HG03469 (cell line): ENCODE measurements at regions not wholly inside any gene's neighbourhood (a gene's known extent, or its start where the extent isn't known, plus 50 kb on each side); places are given as distances from the start of the nearest gene placed in this dataset.

ENCODE experiments used
- ATAC-seq: cut with Tn5 transposase; IDR thresholded peaks from one replicate; pipeline ENCODE4 v1.9.1; 2021; ENCODE audit warnings: mild to moderate bottlenecking, moderate library complexity, moderate number of reproducible peaks; ENCODE audit not compliant: unreplicated experiment

- ATAC-seq: no peak
Observed at GRCh38 chr10:131758939-131759301, 141.9 kb upstream of the PPP2R2D start.

- no peak for ATAC-seq
Observed at GRCh38 chr10:131759347-131759746, 141.5 kb upstream of the PPP2R2D start.

DNA sequence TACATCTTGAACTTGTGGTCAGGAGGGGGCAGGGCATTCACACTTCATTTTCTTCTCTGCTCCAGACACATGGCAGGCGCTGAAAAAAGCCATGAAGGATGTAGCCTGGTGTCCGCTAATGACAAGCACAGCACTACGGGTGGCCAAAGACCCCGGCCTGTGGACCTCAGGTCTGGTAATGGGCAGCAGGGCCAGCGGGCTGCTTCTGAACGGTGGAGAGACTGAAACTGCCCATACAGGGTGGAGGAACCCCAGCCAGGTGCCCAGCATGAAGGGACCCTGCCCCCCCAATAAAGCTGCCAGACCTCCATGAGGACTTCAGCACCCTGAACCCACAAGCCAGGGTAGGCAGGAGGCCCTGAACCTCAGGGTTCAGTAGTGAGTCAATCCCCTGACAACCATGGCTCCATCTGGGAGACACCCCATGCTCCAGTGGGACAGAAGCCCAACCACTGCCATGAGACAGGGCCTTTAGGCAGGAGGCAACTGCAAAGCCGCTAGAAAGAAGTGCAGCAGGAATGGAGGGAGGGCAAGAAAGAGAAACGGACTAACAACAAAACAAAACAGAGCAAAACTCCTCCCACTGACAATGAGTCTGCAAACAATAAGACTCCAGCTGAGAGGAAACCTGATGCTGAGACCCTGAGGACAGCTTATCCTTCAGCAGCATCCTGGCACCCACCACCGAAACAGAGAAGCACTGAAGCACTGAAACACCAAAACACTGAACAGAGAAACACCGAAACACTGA lies 140.2 kb upstream of the PPP2R2D start:
- no peak for ATAC-seq

GRCh38 chr10:131762789-131763696 lies 137.8 kb upstream of the PPP2R2D start:
- ATAC-seq: no peak

DNA sequence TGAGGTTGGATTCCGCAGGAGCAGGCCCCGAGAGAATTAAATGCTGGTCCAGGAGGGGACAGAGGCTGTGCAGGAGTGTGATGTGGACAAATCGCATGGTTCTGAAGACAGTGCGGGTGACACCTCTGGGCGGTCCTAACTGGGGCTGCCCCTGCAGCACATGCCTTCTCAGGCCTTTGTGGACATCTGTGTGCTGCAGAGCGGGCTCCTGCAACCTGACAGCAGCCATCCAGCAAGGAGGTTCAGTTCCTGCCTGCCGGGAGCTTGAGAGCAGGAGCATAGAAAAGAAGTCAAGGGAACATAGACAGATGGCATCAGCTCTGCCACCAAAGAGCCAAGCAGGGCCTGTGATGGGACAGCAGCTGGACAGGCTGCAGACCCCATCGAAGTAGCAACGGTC lies 135.9 kb upstream of the PPP2R2D start:
- ATAC-seq: no peak

DNA sequence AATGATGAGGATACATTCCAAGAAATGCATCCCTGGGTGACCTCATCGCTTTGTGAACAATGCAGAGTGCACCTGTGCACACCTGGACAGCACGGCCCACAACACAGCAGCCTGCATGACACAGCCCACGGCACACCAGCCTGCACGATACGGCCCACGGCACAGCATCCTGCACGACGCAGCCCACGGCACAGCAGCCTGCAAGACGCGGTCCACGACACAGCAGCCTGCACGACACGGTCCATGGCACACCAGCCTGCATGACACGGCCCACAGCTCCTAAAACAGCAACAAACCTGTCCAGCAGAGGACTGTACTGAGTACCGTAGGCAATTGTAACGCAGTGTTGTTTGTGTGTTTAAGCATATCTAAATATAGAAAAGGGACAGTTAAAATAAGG lies 134.7 kb upstream of the PPP2R2D start:
- no peak for ATAC-seq

DNA sequence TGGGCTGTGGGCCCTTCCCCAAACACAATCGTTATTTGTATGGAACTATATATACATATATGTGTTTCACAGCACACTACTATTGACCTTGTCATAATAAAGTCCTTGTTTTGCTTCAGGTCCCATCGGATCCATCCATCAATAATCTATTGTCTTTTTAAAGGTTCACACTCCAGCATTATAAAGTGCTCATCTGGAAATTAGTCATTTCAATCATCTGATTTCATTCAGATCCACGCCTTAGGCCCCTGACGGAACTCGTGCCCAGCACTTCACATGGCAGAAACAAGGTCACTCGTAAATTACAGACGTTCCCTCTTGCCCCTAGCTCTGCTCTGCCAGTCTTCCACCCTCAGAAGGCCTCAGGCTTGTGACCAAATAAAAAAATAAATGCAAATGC lies 133.1 kb upstream of the PPP2R2D start:
- ATAC-seq: no peak

- no peak for ATAC-seq
Observed at GRCh38 chr10:131769571-131770410, 131.0 kb upstream of the PPP2R2D start.

DNA sequence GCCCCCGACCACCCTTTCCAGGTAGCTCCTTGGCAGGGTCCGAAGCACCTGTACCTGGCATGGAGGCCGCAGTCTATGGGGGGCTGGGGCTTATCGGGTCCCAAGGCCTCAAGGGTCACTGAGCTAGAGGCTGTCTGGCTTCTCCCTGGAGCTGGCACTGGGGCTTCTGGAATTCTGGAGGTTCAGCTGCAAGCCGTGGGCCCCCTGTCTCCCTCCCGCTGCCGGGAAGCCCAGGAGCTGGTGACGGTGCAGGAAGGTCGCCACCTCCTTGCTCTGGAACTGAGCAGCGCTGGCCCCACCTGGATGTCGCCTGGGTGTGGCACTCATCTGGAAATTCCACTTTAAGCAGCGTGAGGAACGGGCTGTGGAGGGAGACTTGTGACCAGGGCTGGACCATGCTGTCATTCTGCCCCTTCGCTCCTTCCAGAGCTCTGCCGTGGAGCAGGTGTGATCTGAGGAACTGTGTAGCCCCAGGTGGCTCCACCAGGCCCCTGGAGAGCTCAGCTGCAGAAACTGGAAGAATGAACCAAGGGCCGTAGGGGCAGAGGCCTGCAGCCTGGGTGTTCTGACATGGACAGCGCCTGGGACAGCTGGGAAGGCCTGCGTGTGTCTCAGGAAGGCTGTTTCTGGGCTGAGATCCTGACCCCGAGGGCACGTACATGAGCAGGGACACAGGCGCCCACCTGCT lies 129.7 kb upstream of the PPP2R2D start:
- no peak for ATAC-seq

GRCh38 chr10:131771634-131772358 lies 129.0 kb upstream of the PPP2R2D start:
- no peak for ATAC-seq

DNA sequence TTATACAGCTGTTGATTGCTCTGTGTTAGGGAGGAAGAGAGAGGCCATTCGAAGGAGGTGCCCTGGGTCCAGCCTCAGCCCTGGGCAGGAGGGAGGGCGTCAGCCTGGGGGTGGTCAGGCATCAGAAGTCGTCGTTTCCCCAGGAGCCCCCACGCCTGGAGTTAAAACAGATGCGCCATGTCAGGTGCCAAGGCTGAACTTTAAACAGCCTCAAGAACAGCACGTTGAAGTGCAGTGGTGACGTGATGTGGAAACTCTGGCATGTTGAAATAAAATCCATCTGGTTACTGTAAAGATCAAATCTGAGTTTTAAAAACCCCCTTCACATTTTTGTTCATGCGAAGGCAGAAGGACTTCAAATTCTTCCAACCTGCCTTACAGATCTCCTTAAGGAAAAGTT lies 128.4 kb upstream of the PPP2R2D start:
- no peak for ATAC-seq

DNA sequence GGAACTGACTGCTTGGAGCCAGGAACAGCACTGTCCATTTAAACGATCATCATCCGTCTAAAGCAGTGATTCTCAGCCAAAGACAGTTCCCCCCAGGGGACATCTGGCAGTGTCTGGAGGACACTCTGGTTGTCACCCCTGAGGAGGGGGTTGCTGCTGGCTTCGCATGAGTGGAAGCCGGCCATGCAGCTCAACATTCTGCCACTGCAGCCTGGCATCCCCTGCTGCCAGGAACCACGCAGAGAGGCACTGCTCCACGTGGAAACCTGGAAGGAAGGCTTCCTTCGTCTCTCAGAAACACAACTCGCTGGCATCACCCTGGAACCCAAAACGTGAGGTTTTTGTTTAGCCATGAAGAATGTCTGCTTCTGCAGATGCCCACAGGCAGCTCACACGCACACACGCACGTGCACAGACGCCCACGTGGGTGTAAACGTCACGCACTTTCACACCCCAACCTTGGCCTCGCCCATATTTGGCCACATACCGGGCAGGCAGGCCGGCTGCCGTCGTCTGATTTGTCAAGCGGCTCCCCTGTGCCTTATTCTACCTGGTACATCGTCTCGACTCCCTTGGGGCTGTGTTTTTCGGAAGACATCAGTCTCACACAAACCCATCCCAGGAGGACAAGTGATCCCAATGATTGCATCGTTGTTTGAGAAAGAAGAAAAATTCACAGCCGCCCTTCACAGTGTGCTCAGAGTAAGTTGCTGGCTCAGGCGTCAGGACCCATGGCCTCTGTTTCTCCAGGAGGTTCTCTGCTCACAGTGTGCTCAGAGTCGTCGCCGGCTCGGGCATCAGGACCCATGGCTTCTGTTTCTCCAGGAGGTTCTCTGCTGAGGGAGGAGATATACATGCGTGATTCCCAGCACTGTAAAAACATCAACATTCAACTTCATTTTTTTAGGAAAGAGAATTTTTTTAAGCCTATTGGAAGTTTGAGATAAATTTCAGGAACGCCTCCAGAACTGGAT lies 127.2 kb upstream of the PPP2R2D start:
- ATAC-seq: no peak

GRCh38 chr10:131774681-131775085 lies 126.1 kb upstream of the PPP2R2D start:
- ATAC-seq: no peak

- ATAC-seq: no peak
Observed at GRCh38 chr10:131775433-131775832, 125.4 kb upstream of the PPP2R2D start.

DNA sequence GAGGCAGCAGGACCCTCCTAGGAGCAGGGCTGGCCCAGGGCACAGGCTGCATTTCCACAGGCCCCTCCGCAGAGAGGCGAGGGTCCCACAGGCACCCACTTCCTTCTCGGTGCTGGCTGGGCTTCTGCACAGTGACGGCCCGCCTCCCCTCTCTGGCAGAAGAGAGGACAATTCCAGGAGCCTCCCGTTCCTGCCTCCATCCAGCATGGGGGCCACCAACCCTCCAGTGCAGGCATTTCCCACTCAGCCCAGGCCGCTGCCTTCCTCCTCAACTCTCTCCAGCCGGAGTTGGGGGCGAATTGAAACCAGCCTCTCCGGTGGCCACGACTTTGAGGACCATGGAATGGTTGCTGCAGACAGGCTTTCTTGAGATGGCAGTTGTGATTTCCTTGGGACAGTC lies 125.0 kb upstream of the PPP2R2D start:
- no peak for ATAC-seq

GRCh38 chr10:131776496-131776895 lies 124.3 kb upstream of the PPP2R2D start:
- ATAC-seq: no peak

DNA sequence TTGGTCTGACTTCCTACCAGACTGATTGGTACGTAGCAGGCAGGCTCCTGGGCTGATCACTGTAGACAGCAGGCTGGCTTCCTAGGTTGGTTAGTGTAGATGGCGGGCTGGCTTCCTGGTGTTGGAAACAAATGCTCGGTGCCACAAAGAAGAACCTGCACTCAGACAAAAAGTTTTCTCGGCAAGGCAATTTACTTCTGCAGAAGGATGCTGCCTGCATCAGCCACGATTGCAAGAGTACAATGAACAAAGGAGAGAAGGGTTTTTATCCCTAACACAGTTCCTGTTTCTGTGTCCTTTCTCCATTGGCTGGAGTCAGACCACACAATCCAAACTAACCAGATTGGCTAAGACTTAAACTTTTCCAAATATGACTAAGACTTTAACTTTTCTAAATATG lies 123.6 kb upstream of the PPP2R2D start:
- ATAC-seq: no peak

- ATAC-seq: no peak
Observed at GRCh38 chr10:131777921-131778320, 122.9 kb upstream of the PPP2R2D start.

- no peak for ATAC-seq
Observed at GRCh38 chr10:131778385-131778784, 122.4 kb upstream of the PPP2R2D start.
